ENCODE measurements at regions not wholly inside any gene's neighbourhood (a gene's known extent, or its start where the extent isn't known, plus 50 kb on each side); places are given as distances from the start of the nearest gene placed in this dataset.

DNA sequence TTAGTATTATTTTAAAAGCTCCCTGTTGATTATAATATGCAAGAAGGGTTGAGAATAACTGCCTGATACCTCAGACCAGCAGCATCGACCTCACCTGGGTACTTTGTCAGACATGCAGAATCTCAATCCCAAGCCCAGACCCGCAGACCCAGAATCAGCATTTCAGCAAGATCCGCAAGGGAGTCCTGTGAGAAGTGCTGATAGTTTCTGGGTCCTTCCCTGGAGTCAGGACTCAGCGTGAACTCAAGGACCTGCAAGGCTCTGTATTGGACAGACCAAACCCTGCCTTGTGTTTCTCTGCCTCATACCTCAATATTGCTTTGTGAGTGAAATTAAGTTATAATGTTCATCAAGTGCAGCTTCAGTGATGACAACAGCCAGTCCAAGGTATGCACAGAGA is 149.5 kb upstream of the NPY start:
- intact Hi-C loops (cut with DNase I): no loop called here

DNA sequence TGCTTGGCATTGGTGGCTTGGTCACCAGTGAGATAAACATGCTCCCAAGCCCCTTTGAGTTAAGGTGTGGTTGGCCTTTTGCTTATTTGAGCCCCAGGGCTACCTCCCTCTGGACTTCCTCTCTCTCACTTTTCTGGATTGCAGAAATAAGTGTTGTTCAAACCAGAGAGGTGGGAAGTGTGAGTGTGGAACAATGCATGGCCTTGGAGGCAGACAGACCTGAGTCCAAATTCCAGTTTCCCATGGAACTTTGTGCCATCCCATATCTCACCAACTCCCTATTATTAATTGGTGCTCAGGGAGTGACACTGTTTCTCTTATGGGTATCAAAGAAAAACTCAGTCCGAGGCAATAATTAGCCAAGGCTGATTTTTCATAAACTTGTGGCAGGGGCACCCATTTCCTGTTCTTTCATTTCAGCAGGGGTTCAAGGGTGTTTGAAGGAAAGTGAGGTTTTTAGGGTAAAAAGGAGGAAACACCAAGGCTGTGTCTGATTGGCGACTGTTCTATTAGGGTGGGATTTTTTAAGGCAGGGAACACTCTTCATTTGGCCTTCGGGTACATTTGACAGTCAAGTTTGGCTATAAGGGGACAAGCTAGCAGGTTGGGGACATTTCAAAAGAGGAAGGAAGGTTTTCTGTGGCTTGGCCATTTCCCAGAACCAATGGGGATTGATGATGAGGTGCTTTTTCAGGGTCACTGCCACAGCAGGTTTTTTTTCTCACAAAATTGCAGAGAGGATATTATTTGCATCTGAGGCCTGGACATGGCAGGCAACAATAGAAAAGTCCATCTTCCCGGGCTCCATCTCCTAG is 148.8 kb upstream of the NPY start:
- Histone ChIP-seq H3K27ac (no peak overlapping the region), H3K9me3 (no peaks in the 10 kb centered on the region), H3K4me3 (no peak overlapping the region), H3K36me3 (no peaks in the 10 kb centered on the region), H3K4me1 (no peaks in the 10 kb centered on the region), H3K27me3 (no peaks in the 10 kb centered on the region)
- no peak for DNase-seq
- ATAC-seq: no peak
- intact Hi-C loops (cut with DNase I): no loop called here
- TF ChIP-seq, protein P1, sequence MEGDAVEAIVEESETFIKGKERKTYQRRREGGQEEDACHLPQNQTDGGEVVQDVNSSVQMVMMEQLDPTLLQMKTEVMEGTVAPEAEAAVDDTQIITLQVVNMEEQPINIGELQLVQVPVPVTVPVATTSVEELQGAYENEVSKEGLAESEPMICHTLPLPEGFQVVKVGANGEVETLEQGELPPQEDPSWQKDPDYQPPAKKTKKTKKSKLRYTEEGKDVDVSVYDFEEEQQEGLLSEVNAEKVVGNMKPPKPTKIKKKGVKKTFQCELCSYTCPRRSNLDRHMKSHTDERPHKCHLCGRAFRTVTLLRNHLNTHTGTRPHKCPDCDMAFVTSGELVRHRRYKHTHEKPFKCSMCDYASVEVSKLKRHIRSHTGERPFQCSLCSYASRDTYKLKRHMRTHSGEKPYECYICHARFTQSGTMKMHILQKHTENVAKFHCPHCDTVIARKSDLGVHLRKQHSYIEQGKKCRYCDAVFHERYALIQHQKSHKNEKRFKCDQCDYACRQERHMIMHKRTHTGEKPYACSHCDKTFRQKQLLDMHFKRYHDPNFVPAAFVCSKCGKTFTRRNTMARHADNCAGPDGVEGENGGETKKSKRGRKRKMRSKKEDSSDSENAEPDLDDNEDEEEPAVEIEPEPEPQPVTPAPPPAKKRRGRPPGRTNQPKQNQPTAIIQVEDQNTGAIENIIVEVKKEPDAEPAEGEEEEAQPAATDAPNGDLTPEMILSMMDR (IDR thresholded peaks at IDR 0.05): no peak

More for the DNA sequence above, 149.5 kb upstream of the NPY start:
- Histone ChIP-seq H3K36me3 (no peaks in the 10 kb centered on the region), H3K4me1 (no peaks in the 10 kb centered on the region), H3K27ac (no peak overlapping the region), H3K9me3 (no peaks in the 10 kb centered on the region), H3K4me3 (no peak overlapping the region), H3K27me3 (no peaks in the 10 kb centered on the region)
- no peak for DNase-seq
- no peak for ATAC-seq
- TF ChIP-seq, protein P1 (IDR thresholded peaks at IDR 0.05): no peak

GRCh38 chr7:24137338-24137737 is 146.7 kb upstream of the NPY start:
- no peaks in the 10 kb centered on the region for H3K36me3 ChIP-seq
- intact Hi-C loops (cut with DNase I): no loop called here
- no peak overlapping the region for H3K27ac ChIP-seq
- ATAC-seq: no peak
- no peaks in the 10 kb centered on the region for H3K4me1 ChIP-seq
- H3K9me3 ChIP-seq: no peaks in the 10 kb centered on the region
- DNase-seq: no peak
- no peak overlapping the region for H3K4me3 ChIP-seq
- TF ChIP-seq, protein P1 (IDR thresholded peaks at IDR 0.05): no peak
- no peaks in the 10 kb centered on the region for H3K27me3 ChIP-seq

DNA sequence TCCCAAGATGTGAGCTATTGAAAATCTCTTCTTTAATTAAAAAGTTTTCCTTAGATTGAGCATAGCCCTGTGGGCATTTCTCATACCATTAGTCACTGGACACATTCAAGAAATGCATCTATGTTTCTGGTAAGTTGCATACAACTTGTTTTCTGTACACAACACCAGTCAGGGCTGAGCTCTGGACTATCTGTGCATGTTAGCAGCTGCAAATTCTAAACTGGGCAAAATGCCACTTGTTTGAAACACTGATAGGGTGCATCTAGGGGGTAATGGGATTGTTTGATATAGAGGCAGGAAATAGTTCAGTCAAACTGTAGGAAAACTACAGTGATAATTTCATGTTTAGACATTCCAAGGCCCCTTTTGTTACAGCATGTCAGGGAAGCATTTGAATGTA is 145.6 kb upstream of the NPY start:
- Histone ChIP-seq H3K36me3 (no peaks in the 10 kb centered on the region), H3K9me3 (no peaks in the 10 kb centered on the region), H3K4me3 (no peak overlapping the region), H3K27ac (no peak overlapping the region), H3K4me1 (no peaks in the 10 kb centered on the region), H3K27me3 (peaks cover 3% of the 10 kb centered on the region)
- no peak for ATAC-seq
- TF ChIP-seq, protein P1 (IDR thresholded peaks at IDR 0.05): no peak
- DNase-seq: no peak
- intact Hi-C loops (cut with DNase I): no loop called here

- Histone ChIP-seq H3K9me3 (no peaks in the 10 kb centered on the region), H3K4me1 (no peaks in the 10 kb centered on the region), H3K27me3 (peaks cover 6% of the 10 kb centered on the region), H3K27ac (no peak overlapping the region), H3K36me3 (no peaks in the 10 kb centered on the region), H3K4me3 (no peak overlapping the region)
- ATAC-seq: no peak
- intact Hi-C loops (cut with DNase I): no loop called here
- no peak for DNase-seq
- TF ChIP-seq, protein P1 (IDR thresholded peaks at IDR 0.05): no peak
Measured at GRCh38 chr7:24140001-24140400, 144.0 kb upstream of the NPY start.

All from upper lobe of right lung (tissue), 1 donor.